SK-N-SH (cell line): ENCODE measurements at regions not wholly inside any gene's neighbourhood (a gene's known extent, or its start where the extent isn't known, plus 50 kb on each side); places are given as distances from the start of the nearest gene placed in this dataset.

Experiments
- CTCF ChIA-PET: fragments of 300-600, 350-600 bp; formaldehyde crosslinking; extraction: SDS; loops from one replicate; lab custom pipeline; 2021; lab: Yijun Ruan, JAX
- POLR2A ChIA-PET: fragments of 350-600 bp; sonication (Branson Sonifier 250); formaldehyde crosslinking; extraction: SDS; loops from one replicate; lab custom pipeline; 2020; ENCODE audit warnings: antibody characterized with exemption, inconsistent platforms; lab: Yijun Ruan, JAX
- DNase-seq: peaks from one replicate; pipeline ENCODE4 v3.0.0; 2012
- H2AFZ ChIP-seq: fragments of 200-600 bp; sonication (generic); 2 replicates; pipeline ENCODE4 v1.8.1; 2016; ENCODE audit warnings: antibody characterized with exemption, mild to moderate bottlenecking, low read depth
- H3F3A ChIP-seq: fragments of 200-600 bp; sonication (generic); replicated peaks from 2 replicates; pipeline ENCODE3; 2016; ENCODE audit warnings: antibody characterized with exemption, mild to moderate bottlenecking; ENCODE audit not compliant: insufficient read depth
- H3K27ac ChIP-seq, 2 experiments: fragments of 200-500 bp in 1 of 2; fragments of 200-600 bp in 1 of 2; sonication (Bioruptor generic) in 1 of 2; sonication (generic), shearing (Covaris generic) in 1 of 2; 2 replicates each; pipeline versions ENCODE4 v1.5.1 to v1.6.1; 2014 to 2016; ENCODE audit warnings: low read depth in 2 of 2, inconsistent platforms in 1 of 2, low read length in 1 of 2, mild to moderate bottlenecking in 1 of 2, mixed read lengths in 1 of 2
- H3K27me3 ChIP-seq: fragments of 200-600 bp; sonication (generic), shearing (Covaris generic); 2 replicates; pipeline ENCODE4 v1.6.1; 2016; ENCODE audit warnings: mixed run types; ENCODE audit not compliant: insufficient read depth
- H3K36me3 ChIP-seq, 2 experiments: fragments of 200-500 bp in 1 of 2; fragments of 200-600 bp in 1 of 2; sonication (Bioruptor generic) in 1 of 2; sonication (generic) in 1 of 2; replicated peaks in 1 of 2; 2 replicates each; pipeline versions ENCODE3 to v1.5.1; 2014 to 2016; ENCODE audit warnings: low read length in 1 of 2, mild to moderate bottlenecking in 1 of 2; ENCODE audit not compliant: insufficient read depth in 2 of 2, control insufficient read depth in 1 of 2
- H3K4me1 ChIP-seq, 2 experiments: fragments of 200-500 bp in 1 of 2; fragments of 200-600 bp in 1 of 2; sonication (Bioruptor generic) in 1 of 2; sonication (generic), shearing (Covaris generic) in 1 of 2; 2 replicates each; pipeline versions ENCODE4 v1.5.1 to v1.6.1; 2014 to 2016; ENCODE audit warnings: low read depth in 1 of 2, low read length in 1 of 2, mixed run types in 1 of 2; ENCODE audit not compliant: insufficient read depth in 2 of 2, control insufficient read depth in 1 of 2
- H3K4me2 ChIP-seq: fragments of 200-600 bp; sonication (generic), shearing (Covaris generic); 2 replicates; pipeline ENCODE4 v1.6.1; 2017; ENCODE audit warnings: mixed run types
- H3K4me3 ChIP-seq, 2 experiments: fragments of 200-500 bp in 1 of 2; fragments of 200-600 bp in 1 of 2; sonication (Bioruptor generic) in 1 of 2; sonication (generic), shearing (Covaris generic) in 1 of 2; 2 replicates each; pipeline versions ENCODE4 v1.5.1 to v1.8.1; 2014 to 2016; ENCODE audit warnings: low read depth in 2 of 2, inconsistent platforms in 1 of 2, low read length in 1 of 2, mild to moderate bottlenecking in 1 of 2, mixed read lengths in 1 of 2, moderate library complexity in 1 of 2
- H3K79me2 ChIP-seq: fragments of 200-600 bp; sonication (generic); 2 replicates; pipeline ENCODE4 v1.8.1; 2017; ENCODE audit warnings: mild to moderate bottlenecking; ENCODE audit not compliant: insufficient read depth
- H3K9ac ChIP-seq: fragments of 200-600 bp; sonication (generic); 2 replicates; pipeline ENCODE4 v1.6.1; 2017; ENCODE audit warnings: mixed run types
- H3K9me2 ChIP-seq: fragments of 200-600 bp; sonication (generic); 2 replicates; pipeline ENCODE4 v1.6.1; 2017; ENCODE audit warnings: mixed run types
- H3K9me3 ChIP-seq: fragments of 200-600 bp; sonication (generic); 2 replicates; pipeline ENCODE4 v1.6.1; 2017; ENCODE audit warnings: mixed run types, mild to moderate bottlenecking, moderate library complexity
- H4K20me1 ChIP-seq: fragments of 200-600 bp; sonication (generic); 2 replicates; pipeline ENCODE4 v1.6.1; 2017; ENCODE audit warnings: mild to moderate bottlenecking, mixed run types; ENCODE audit not compliant: insufficient read depth
- FOXM1 ChIP-seq: IDR thresholded peaks from 2 replicates; pipeline ENCODE4 v1.4.0; 2012; ENCODE audit warnings: low read depth, mild to moderate bottlenecking
- GABPA ChIP-seq: IDR thresholded peaks from 2 replicates; pipeline ENCODE4 v1.4.0; 2012; ENCODE audit warnings: low read depth, mild to moderate bottlenecking
- JUND ChIP-seq: IDR thresholded peaks from 2 replicates; pipeline ENCODE4 v1.4.0; 2012
- MXI1 ChIP-seq: IDR thresholded peaks from 2 replicates; pipeline ENCODE4 v1.6.1; 2012; ENCODE audit warnings: mild to moderate bottlenecking, low read depth, low read length, improper control_type of control experiment
- NFIC ChIP-seq: IDR thresholded peaks from 2 replicates; pipeline ENCODE4 v1.4.0; 2012; ENCODE audit warnings: borderline replicate concordance
- NRF1 ChIP-seq: IDR thresholded peaks from 2 replicates; pipeline ENCODE4 v1.6.1; 2012; ENCODE audit warnings: low read depth, mild to moderate bottlenecking, low read length
- RAD21 ChIP-seq: IDR thresholded peaks from 2 replicates; pipeline ENCODE4 v1.6.1; 2012; ENCODE audit warnings: mild to moderate bottlenecking, low read length
- SIN3A ChIP-seq: IDR thresholded peaks from 2 replicates; pipeline ENCODE4 v1.6.1; 2012; ENCODE audit warnings: low read depth, mild to moderate bottlenecking, low read length, moderate library complexity, borderline replicate concordance
- SMC3 ChIP-seq: IDR thresholded peaks from 2 replicates; pipeline ENCODE4 v1.6.1; 2012; ENCODE audit warnings: low read depth, low read length, improper control_type of control experiment
- TCF12 ChIP-seq: IDR thresholded peaks from 2 replicates; pipeline ENCODE4 v1.4.0; 2012
- WGBS: methylation state at CpG from one replicate; pipeline ENCODE4 v1.1.6; 2017; ENCODE audit warnings: low lambda C conversion rate; 5-methylcytosine and 5-hydroxymethylcytosine counted together
- TF ChIP-seq, protein P1 (sequence below): fragments of 200-600 bp; sonication (generic); IDR thresholded peaks from 2 replicates; pipeline ENCODE4 v1.6.1; 2017; ENCODE audit warnings: antibody characterized with exemption, mild to moderate bottlenecking, moderate library complexity
- TF ChIP-seq, protein P2 (sequence below): IDR thresholded peaks from 2 replicates; pipeline ENCODE4 v1.4.0; 2012; ENCODE audit warnings: low read depth

DNA sequence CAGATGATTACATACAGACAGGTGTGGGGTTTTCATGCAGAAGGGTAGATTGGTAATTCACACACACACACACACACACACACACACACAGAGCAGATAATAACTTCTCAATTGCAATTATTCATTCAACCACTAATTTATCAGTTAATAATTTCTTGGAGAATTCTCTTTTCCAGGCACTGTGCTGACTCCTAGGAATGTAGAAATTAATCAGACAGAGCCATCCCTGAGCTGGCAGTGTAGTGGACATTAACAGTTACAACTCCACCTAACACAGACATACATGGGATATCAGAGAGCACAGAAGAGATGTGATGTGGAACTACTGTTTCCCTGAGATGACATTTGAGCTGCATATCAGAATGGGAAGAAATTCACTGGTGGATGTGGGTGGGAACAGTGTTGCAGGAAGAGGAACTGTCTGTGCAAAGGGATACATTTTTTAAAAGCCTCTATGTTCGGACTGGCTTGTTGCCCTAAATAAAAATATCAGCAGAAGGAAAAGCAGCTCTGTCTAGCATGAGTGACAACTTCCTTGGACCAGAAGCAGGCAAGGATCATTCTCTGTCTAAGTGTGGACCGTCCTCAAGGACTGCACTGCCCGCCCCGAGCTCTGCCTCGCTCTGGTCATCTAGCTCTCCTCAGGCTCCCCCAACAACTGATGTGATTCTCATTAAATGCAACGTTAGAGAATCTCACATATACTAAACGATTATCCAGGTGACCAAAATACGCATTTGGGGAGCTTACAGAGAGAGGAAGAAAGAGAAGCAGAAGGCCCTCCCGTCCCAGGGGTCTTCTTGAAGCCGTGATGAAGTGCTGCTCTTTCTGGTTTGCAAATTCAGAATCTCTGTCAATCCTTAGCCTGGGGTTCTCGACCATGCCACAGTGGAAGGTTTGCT lies 173.4 kb upstream of the TRIB2 start:
- H3K9me3 ChIP-seq: no peaks in the 10 kb centered on the region
- no peaks in the 10 kb centered on the region for H3K36me3 ChIP-seq
- no peaks in the 10 kb centered on the region for H3K79me2 ChIP-seq
- peaks cover 0 to 7% of the 10 kb centered on the region in 2 experiments; a peak in 2 of 4 replicates for H3K4me1 ChIP-seq
- no peak overlapping the region for H3K4me3 ChIP-seq
- no peak for TF ChIP-seq NRF1
- TF ChIP-seq, protein P1, sequence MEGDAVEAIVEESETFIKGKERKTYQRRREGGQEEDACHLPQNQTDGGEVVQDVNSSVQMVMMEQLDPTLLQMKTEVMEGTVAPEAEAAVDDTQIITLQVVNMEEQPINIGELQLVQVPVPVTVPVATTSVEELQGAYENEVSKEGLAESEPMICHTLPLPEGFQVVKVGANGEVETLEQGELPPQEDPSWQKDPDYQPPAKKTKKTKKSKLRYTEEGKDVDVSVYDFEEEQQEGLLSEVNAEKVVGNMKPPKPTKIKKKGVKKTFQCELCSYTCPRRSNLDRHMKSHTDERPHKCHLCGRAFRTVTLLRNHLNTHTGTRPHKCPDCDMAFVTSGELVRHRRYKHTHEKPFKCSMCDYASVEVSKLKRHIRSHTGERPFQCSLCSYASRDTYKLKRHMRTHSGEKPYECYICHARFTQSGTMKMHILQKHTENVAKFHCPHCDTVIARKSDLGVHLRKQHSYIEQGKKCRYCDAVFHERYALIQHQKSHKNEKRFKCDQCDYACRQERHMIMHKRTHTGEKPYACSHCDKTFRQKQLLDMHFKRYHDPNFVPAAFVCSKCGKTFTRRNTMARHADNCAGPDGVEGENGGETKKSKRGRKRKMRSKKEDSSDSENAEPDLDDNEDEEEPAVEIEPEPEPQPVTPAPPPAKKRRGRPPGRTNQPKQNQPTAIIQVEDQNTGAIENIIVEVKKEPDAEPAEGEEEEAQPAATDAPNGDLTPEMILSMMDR: no peak
- TF ChIP-seq, protein P2, sequence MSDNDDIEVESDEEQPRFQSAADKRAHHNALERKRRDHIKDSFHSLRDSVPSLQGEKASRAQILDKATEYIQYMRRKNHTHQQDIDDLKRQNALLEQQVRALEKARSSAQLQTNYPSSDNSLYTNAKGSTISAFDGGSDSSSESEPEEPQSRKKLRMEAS: no peak
- no peak for TF ChIP-seq SMC3
- TF ChIP-seq MXI1: no peak
- no peak for TF ChIP-seq NFIC
- no peak for TF ChIP-seq JUND
- TF ChIP-seq SIN3A: no peak
- DNase-seq: no peak
- no peaks in the 10 kb centered on the region for H3F3A ChIP-seq
- no peak overlapping the region for H3K9ac ChIP-seq
- H3K27me3 ChIP-seq: no peaks in the 10 kb centered on the region
- no peaks in the 10 kb centered on the region for H4K20me1 ChIP-seq
- H2AFZ ChIP-seq: no peak overlapping the region
- H3K27ac ChIP-seq: no peak overlapping the region
- H3K4me2 ChIP-seq: no peak overlapping the region
- ChIA-PET POLR2A (no interaction called here), CTCF (interaction anchor here (0.7 to 1.9 kb wide), 3 partner anchors 11 to 464 kb away, joined by 3 to 5 read pairs (median 3); no protein-coding TSS in a partner anchor)
- WGBS: 73% methylated on average over 11 of the region's 11 CpGs
- no peaks in the 10 kb centered on the region for H3K9me2 ChIP-seq

DNA sequence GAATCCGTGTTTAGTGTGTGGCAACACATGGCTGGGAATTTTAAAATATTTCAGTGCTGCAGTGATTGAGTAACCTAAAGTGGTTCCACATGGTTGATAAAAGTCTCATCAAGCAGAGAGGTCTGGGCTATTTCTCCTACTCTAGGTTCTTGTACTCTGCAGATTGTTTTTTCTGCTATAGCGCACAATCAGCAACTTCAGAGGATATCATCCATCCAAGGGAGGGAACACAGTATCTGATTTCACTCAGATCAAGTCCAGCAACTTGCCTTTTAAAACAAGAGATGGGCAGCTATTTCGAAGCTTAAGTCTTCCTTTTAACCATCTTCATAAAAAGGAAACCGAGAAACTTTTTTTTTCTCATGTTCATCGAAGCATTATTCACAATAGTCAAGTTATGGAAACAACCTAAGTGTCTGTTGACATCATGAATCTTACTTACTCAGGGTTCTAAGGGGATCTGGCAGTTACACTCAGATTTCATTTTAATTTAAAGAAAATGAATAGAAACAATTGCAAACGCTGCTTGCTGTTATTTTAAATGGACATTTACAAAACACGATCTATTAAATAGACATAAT lies 172.7 kb upstream of the TRIB2 start:
- no peaks in the 10 kb centered on the region for H3K27me3 ChIP-seq
- no peak overlapping the region for H3K4me2 ChIP-seq
- ChIA-PET CTCF (interaction anchor here (0.8 to 1.9 kb wide), 2 partner anchors 13 to 463 kb away, joined by 3 to 5 read pairs; no protein-coding TSS in a partner anchor), POLR2A (no interaction called here)
- WGBS: 71% methylated on average over 7 of the region's 7 CpGs
- H3K36me3 ChIP-seq: no peaks in the 10 kb centered on the region
- no peaks in the 10 kb centered on the region for H4K20me1 ChIP-seq
- TF ChIP-seq MXI1 (peak; percentile 45; the same call in 1 of the 2 replicates), FOXM1 (no peak), TCF12 (peak; percentile 22; the same call in 1 of the 2 replicates), GABPA (no peak), RAD21 (no peak)
- H2AFZ ChIP-seq: no peak overlapping the region
- no peaks in the 10 kb centered on the region for H3F3A ChIP-seq
- H3K79me2 ChIP-seq: no peaks in the 10 kb centered on the region
- peak; percentile 30 for DNase-seq
- H3K9me3 ChIP-seq: no peaks in the 10 kb centered on the region
- H3K4me3 ChIP-seq: no peak overlapping the region
- H3K9me2 ChIP-seq: no peaks in the 10 kb centered on the region
- no peak overlapping the region for H3K27ac ChIP-seq
- peaks cover 2 to 7% of the 10 kb centered on the region in 2 experiments; a peak in 2 of 4 replicates for H3K4me1 ChIP-seq
- no peak overlapping the region for H3K9ac ChIP-seq
